Thyroid gland (tissue), 4 donors: ENCODE measurements at regions not wholly inside any gene's neighbourhood (a gene's known extent, or its start where the extent isn't known, plus 50 kb on each side); places are given as distances from the start of the nearest gene placed in this dataset.

Experiments used
- DNase-seq, 2 donors: peaks; one replicate each; pipeline ENCODE4 v3.0.0-alpha.2; 2019
- H3K27ac ChIP-seq, 3 donors: fragments of 200-600 bp; sonication (generic); 1 replicate in 2 of 3; 2 replicates in 1 of 3; pipeline ENCODE4 v1.5.1; 2016 to 2019; ENCODE audit warnings: mild to moderate bottlenecking in 1 of 3, moderate library complexity in 1 of 3
- H3K27me3 ChIP-seq: fragments of 200-600 bp; sonication (generic); one replicate; pipeline ENCODE4 v1.5.1; 2019
- H3K36me3 ChIP-seq, 2 donors: fragments of 200-600 bp; sonication (generic); one replicate each; pipeline ENCODE4 v1.5.1; 2016 to 2019
- H3K4me1 ChIP-seq, 2 donors: fragments of 200-600 bp; sonication (generic); one replicate each; pipeline ENCODE4 v1.5.1; 2017 to 2019
- H3K4me3 ChIP-seq, 3 donors: fragments of 200-600 bp; sonication (generic); replicated peaks in 1 of 3; 1 replicate in 2 of 3; 2 replicates in 1 of 3; pipeline ENCODE4 v1.5.1; 2016; ENCODE audit warnings: mild to moderate bottlenecking in 1 of 3
- H3K9me3 ChIP-seq: fragments of 200-600 bp; sonication (generic); one replicate; pipeline ENCODE4 v1.5.1; 2017
- CTCF ChIP-seq, 6 experiments: fragments of 200-600 bp in 3 of 6; fragments of 450-650 bp in 3 of 6; sonication (generic) in 3 of 6; IDR thresholded peaks; one replicate each; pipeline ENCODE4 v1.5.1; 2016 to 2019; ENCODE audit warnings: antibody characterized with exemption in 6 of 6, mild to moderate bottlenecking in 2 of 6, inconsistent platforms in 1 of 6, moderate library complexity in 1 of 6
- POLR2A ChIP-seq, 2 donors: fragments of 450-650 bp; IDR thresholded peaks; one replicate each; pipeline ENCODE4 v1.6.1; 2017; ENCODE audit warnings: antibody characterized with exemption in 2 of 2, mild to moderate bottlenecking in 2 of 2, moderate library complexity in 1 of 2
- WGBS, 2 donors: methylation state at CpG; one replicate each; pipeline ENCODE4 v1.1.5; 2017; 5-methylcytosine and 5-hydroxymethylcytosine counted together
- intact Hi-C: fragments of 100-400 bp; cut with DNase I; formaldehyde crosslinking; loops from one replicate; pipeline ENCODE4 v1.15.1; 2023

DNA sequence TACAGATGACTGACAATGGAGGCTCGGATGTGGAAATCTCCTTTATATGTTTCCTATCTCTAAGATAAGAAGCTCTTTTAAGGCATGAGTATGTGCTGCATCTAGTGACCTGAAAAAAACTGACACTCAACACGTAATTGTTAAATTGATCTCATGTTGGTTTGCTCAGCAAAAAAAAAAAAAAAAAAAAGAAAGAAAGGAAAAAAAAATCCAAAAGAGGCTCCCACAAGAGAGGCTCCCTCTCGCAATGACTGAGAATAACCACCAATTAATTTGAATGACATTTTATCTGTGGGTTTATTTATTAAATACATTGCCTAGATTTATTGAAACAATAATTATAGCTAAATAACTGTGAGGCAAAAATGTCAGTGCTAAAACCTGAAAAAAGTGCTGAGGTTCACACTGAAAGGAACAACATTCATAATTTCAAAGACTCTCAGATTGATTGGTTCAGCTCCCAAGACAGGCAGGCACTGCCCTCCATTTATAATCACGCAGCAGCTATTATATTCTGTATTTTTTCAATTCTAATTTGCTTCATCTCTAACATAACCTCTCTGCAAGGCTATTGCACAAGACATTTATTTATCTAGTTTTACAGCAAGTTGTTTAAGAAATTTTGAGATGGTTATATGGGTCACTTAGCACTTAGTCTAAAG is 184.5 kb upstream of the TMPRSS15 start:
- Histone ChIP-seq H3K4me3 (no peak overlapping the region), H3K36me3 (no peaks in the 10 kb centered on the region), H3K9me3 (no peaks in the 10 kb centered on the region), H3K4me1 (no peaks in the 10 kb centered on the region), H3K27ac (no peak overlapping the region), H3K27me3 (no peaks in the 10 kb centered on the region)
- no peak for DNase-seq
- 70 to 75% methylated on average over 4 of the region's 4 CpGs for WGBS, 2 donors
- intact Hi-C loops = no loop called here
- TF ChIP-seq CTCF (IDR thresholded peaks at IDR 0.05) = no peak
- TF ChIP-seq POLR2A (IDR thresholded peaks at IDR 0.05) = no peak

GRCh38 chr21:18601146-18601545 is 197.6 kb upstream of the TMPRSS15 start:
- 94 to 100% methylated on average over 1 of the region's 1 CpG for WGBS, 2 donors
- DNase-seq = no peak
- H3K36me3 ChIP-seq = no peaks in the 10 kb centered on the region
- no peak overlapping the region for H3K4me3 ChIP-seq
- intact Hi-C loops = no loop called here
- no peak for TF ChIP-seq CTCF (IDR thresholded peaks at IDR 0.05)
- TF ChIP-seq POLR2A (IDR thresholded peaks at IDR 0.05) = no peak
- no peaks in the 10 kb centered on the region for H3K27me3 ChIP-seq
- no peaks in the 10 kb centered on the region for H3K9me3 ChIP-seq
- no peaks in the 10 kb centered on the region for H3K4me1 ChIP-seq
- no peak overlapping the region for H3K27ac ChIP-seq

GRCh38 chr21:18602711-18603110 is 199.1 kb upstream of the TMPRSS15 start:
- Histone ChIP-seq H3K36me3 (no peaks in the 10 kb centered on the region), H3K4me1 (no peaks in the 10 kb centered on the region), H3K9me3 (no peaks in the 10 kb centered on the region), H3K4me3 (no peak overlapping the region), H3K27me3 (no peaks in the 10 kb centered on the region), H3K27ac (no peak overlapping the region)
- 73 to 75% methylated on average over 3 of the region's 3 CpGs for WGBS, 2 donors
- intact Hi-C loops = no loop called here
- no peak for DNase-seq
- TF ChIP-seq POLR2A (IDR thresholded peaks at IDR 0.05) = no peak
- TF ChIP-seq CTCF (IDR thresholded peaks at IDR 0.05) = no peak

DNA sequence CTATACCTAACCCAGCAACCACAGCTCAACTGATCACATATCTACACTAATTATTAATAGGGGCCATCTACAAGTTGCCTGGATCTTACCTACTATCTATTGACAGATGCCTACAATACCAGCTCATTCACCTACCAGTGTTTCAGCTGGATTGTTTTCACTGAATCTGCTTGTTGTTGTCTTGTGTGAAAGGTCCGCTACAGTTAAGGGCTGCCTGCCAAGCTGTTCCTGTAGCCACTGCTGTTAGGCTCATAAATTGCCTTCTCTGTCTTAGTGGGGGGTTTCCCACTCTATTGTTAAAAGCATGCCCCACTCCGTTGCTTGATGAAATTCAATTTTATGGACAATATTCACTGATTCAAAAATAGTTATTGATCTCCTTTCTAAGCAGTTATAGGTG is 199.7 kb upstream of the TMPRSS15 start:
- WGBS, 2 donors = 27 to 34% methylated on average over 2 of the region's 2 CpGs
- no peak for TF ChIP-seq CTCF (IDR thresholded peaks at IDR 0.05)
- Histone ChIP-seq H3K27ac (no peak overlapping the region), H3K4me3 (no peak overlapping the region), H3K9me3 (no peaks in the 10 kb centered on the region), H3K27me3 (no peaks in the 10 kb centered on the region), H3K4me1 (no peaks in the 10 kb centered on the region), H3K36me3 (no peaks in the 10 kb centered on the region)
- intact Hi-C loops = no loop called here
- no peak for DNase-seq

DNA sequence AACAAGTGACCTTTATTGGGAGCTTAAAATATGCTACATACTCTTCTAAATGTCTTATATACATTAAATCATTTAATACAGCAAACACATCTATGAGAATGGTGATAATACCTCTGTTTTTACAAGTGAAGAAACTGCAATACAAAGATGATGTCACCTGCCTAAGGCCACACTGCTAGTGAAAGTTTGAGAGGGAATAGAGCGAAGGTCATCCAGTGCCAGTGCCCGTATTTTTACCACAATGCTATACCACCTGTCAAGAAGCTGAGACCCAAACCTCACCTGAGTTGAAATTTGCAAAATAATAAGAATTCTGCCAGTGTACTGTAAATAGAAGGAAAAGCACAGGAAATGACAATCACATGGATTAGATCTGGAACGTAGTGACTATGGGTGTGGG is 200.4 kb upstream of the TMPRSS15 start:
- H3K4me3 ChIP-seq = no peak overlapping the region
- intact Hi-C loops = no loop called here
- no peaks in the 10 kb centered on the region for H3K4me1 ChIP-seq
- no peak for DNase-seq
- H3K27ac ChIP-seq = no peak overlapping the region
- 70 to 78% methylated on average over 3 of the region's 3 CpGs for WGBS, 2 donors
- no peaks in the 10 kb centered on the region for H3K27me3 ChIP-seq
- TF ChIP-seq CTCF (IDR thresholded peaks at IDR 0.05) = no peak
- TF ChIP-seq POLR2A (IDR thresholded peaks at IDR 0.05) = no peak
- H3K9me3 ChIP-seq = no peaks in the 10 kb centered on the region
- H3K36me3 ChIP-seq = no peaks in the 10 kb centered on the region
